ENCODE measurements at regions not wholly inside any gene's neighbourhood (a gene's known extent, or its start where the extent isn't known, plus 50 kb on each side); places are given as distances from the start of the nearest gene placed in this dataset.
"Not testable (repeated sequence)": the region's sequence is repeated elsewhere in the genome, so short reads cannot be mapped to it uniquely, and the experiment has no call there.

DNA sequence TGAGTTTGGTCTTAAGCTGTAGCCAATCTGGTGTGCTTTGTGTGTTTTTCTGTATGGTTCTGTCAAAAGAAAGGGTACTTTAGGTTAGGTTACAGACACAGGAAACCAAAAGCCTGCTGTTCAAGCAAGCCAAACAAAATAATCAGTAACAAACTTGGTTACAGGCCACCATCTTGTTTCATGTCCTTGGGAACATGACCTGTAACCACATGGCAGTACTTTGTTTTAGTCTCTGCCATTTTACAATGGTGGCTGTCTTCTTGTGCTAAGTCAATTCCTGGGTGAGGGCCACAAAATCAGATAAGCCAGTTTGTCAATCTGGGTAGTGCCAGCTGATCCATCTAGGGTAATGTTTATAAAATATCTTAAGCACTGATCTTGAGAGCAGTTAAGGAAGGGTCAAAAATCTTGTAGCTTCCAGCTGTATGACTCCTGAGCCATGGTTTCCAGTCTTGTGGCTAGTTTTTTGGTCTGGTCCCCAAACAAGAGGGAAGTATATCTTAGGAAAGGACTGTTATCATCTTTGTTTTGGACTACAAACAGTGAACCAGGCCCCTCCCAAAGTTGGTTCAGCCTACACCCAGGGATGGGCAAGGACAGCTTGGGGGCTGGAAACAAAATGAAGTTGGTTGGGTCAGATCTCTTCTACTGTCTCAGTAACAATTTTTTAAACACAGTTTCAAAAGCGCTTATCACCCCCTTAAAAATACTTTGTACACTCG lies 90.0 kb downstream of the IGLL5 start:
- DNase-seq (ENCODE audit: low spot score): no peak

- DNase-seq (ENCODE audit: low spot score): no peak
Observed at GRCh38 chr22:22978637-22979036, 91.0 kb downstream of the IGLL5 start.

DNA sequence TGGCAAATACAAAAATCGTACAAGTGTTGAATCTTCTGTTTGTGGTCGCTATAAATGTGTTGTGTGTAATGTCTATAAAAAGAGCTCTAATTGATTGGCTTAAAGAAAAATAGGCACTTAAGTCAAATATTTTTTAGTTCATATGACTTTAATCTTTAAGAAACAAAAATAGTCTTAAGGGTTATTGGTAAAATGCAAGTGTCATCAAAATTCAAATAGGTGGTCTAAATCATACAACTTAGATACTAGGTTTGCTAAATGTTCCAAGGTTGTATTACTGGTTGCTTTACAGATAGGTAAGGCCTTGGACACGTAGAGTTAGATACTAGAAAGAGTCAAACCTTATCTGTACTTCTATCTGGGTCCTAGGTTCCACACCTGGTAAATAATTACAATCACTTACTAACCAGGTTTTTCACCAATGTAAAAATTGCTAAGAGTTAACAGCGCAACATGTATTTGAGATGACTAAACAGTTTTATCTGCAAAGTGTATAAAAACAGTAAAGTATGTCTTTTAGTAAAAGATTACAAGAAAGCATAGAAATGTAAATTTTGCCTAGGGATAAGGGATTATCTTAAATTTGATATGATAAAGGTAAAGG lies 91.1 kb upstream of the GNAZ start:
- no peak for DNase-seq (ENCODE audit: low spot score)

DNA sequence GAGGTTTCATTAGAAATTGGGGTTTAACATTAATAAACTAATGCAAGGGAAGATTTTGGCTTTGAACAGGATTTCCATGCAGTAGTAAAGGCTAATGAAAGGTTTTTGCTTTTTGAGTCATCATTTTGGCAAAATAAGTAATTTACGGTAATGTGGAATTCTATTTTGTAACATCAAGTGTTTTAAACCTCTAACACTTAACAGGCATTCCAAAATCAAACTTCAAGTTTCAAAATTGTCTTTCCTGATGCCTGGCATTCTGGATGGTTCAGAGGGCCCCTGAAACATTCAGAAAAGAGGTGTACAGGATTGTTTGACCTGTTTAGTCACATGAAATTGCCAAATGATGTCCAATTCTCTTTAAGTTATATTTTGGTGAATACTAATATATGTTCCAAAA lies 90.4 kb upstream of the GNAZ start:
- no peak for DNase-seq (ENCODE audit: low spot score)

- no peak for DNase-seq (ENCODE audit: low spot score)
Observed at GRCh38 chr22:22981670-22982571, 88.4 kb upstream of the GNAZ start.

GRCh38 chr22:22982616-22983015 lies 87.7 kb upstream of the GNAZ start:
- DNase-seq (ENCODE audit: low spot score): no peak

DNA sequence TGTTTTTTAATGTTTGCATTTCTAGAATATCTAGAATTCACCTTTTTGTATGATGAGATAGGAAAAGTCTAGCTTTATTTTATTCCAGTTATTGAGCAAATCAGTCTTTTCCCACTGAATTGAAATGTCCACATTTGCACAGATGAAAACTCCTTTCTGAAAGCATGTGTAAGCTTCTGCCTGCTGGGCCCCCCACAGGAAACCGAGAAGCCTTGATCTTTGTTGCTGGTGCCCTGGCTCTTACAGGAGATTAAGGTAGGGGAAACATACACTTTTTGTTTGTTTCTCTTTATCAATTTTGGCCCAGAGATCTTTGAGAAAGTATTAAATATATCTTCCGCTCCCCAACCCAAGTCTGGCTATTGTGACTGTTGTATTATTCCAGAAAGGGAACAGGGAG lies 87.2 kb upstream of the GNAZ start:
- no peak for DNase-seq (ENCODE audit: low spot score)

- DNase-seq (ENCODE audit: low spot score): no peak
Observed at GRCh38 chr22:22983816-22984215, 86.5 kb upstream of the GNAZ start.

DNA sequence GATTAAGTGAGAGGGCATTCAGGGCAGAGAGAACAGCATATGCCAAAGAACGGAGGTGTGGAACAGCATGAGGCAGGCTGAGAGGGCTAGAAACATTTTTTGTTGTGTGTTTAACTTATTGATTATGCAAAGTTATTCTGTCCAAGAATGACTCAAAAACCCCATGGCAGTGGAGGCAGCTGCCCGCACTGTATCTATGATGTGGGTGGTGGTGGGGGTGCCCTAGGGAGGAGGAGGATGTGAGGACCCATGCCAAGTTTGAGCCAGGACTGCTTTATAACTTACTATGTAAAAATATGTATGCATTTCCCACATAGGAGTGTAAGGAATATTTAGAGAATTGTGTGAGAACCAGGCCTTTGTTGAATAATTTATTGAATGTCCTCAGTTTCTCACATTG lies 85.4 kb upstream of the GNAZ start:
- DNase-seq (ENCODE audit: low spot score): no peak

DNA sequence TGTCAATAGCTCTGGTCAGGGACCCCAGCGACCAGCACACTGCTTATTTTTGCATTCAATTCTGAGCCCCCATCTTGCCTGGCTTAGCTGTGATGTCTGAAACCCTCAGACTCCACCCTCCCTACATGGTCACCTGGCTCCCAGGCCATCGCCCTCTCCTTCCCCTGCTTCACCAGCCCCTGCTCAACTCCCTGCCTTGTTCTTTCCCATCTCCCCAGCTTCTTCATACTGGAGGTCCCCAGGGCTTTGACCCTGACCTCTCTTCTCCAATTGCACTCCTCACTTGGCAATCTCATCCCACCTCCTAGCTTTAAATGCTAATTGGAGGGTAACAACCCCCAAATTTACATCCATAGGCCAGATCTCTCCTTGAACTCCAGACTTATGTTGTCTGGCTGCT lies 84.3 kb upstream of the GNAZ start:
- no peak for DNase-seq (ENCODE audit: low spot score)

DNA sequence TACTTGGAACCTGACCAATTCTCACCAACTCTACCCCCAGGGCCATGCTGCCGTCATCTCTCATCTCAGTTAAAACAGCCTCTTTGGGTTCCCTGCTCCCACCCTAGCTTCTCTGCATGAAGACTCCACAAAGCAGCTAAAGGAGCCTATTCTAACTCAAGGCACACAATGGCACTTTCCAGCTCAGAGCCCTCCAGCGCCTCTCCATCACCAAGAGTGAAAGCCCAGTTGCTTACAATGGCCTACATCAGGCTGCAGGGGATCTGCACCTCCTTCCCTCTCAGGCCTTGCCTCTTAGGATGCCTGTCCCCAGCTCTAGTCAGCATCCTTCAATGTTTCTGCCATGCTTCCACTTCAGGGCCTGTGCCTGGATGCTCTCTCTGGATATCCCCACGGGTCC lies 83.7 kb upstream of the GNAZ start:
- DNase-seq (ENCODE audit: low spot score): no peak

DNA sequence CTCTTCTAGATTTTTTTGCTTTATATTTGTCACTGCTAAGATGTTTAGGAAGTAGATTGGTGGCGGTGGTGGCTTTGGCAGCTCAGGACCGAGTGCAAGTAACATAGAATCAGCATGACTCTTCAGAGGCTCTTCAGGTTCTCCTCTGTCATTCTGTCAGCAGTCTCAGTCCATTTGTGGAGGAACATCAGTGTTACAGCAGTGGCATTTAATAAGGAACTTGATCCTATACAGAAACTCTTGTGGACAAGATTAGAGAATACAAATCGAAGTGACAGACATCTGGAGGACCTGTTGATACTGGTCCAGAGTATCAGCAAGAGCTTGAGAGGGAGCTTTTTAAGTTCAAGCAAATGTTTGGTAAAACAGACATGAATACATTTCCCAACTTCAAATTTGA lies 82.2 kb upstream of the GNAZ start:
- no peak for DNase-seq (ENCODE audit: low spot score)

DNA sequence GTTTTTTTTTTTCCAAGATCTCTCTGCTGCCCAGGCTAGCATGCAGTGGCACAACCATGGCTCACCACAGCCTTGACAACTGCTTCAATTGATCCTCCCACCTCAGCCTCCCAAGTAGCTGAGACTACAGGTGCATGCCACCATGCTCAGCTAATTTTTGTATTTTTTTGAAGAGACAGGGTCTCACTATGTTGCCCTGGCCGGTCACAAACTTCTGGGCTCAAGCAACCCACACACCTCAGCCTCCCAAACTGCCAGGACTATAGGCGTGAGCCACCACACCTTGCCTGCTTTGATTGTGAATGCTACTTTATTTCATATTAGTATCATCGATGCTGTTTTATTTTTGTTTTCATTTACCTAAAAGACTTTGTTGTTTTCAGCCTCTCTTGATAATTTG lies 81.5 kb upstream of the GNAZ start:
- no peak for DNase-seq (ENCODE audit: low spot score)

- DNase-seq (ENCODE audit: low spot score): no peak
Observed at GRCh38 chr22:22989856-22990255, 80.5 kb upstream of the GNAZ start.

DNA sequence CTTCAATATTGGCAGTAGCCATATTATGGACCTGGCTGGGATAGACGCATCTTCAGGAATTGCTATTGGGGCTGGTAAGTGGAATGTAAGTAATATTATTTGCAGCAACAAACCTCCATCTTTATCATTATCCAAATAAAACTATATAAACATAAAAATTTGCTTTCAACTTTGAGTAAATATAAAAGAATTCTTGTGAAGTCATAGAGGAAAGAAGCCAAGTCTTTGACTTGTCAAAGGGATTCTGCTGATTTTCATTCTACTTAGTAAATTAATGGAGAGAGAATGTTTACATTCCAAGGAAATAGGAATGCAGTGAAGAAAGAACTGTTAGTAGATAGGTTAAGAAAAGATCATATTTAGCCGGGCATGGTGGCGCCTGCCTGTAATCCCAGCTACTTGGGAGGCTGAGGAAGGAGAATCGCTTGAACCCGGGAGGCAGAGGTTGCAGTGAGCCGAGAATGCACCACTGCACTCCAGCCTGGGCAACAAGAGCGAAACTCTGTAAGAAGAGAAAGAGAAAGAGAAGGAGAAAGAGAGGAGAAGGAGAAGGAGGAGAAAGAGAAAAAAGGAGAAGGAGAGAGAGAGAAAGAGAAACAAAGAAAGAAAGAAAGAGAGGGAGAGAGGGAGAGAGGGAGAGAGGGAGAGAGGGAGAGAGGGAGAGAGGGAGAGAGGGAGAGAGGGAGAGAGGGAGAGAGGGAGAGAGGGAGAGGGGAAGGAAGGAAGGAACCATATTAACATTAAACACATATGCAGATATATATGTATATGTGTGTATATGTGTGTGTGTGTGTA lies 79.4 kb upstream of the GNAZ start:
- DNase-seq (ENCODE audit: low spot score): not testable (repeated sequence)

DNA sequence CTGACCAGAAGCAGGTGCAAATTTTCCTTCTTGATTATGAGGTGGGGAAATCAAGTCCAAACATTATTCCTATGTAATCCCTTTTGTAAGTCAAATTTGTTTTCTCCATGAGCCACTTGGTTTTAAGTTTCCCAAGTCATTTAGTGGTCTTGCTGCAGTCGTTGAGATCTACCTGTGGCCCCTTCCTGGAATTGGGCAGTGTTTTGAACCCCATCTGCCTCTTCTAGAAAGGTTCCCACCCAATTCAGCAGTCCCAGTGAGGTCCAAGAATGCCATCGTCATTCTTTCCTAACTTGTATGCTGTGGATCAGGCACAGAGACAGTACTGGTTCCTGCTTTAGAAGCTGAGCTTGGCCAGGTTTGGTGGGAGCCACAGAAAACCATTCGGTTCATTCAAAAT lies 77.8 kb upstream of the GNAZ start:
- no peak for DNase-seq (ENCODE audit: low spot score)

GRCh38 chr22:22993184-22993583 lies 77.1 kb upstream of the GNAZ start:
- no peak for DNase-seq (ENCODE audit: low spot score)

GRCh38 chr22:22995166-22995565 lies 75.2 kb upstream of the GNAZ start:
- no peak for DNase-seq (ENCODE audit: low spot score)

- no peak for DNase-seq (ENCODE audit: low spot score)
Observed at GRCh38 chr22:22996511-22997261, 73.6 kb upstream of the GNAZ start.

GRCh38 chr22:22997262-22997898 lies 72.9 kb upstream of the GNAZ start:
- no peak for DNase-seq (ENCODE audit: low spot score)

GRCh38 chr22:22997988-22998387 lies 72.3 kb upstream of the GNAZ start:
- DNase-seq (ENCODE audit: low spot score): no peak

Data from COLO829 (cell line).